BLaER1 (cell line): ENCODE measurements at regions not wholly inside any gene's neighbourhood (a gene's known extent, or its start where the extent isn't known, plus 50 kb on each side); places are given as distances from the start of the nearest gene placed in this dataset.

Experiments
- H3K27ac ChIP-seq: shearing (Covaris generic); formaldehyde crosslinking; 2 replicates; pipeline ENCODE4 v1.8.1; 2022
- H3K27me3 ChIP-seq: shearing (Covaris generic); formaldehyde crosslinking; 2 replicates; pipeline ENCODE4 v1.8.1; 2022
- H3K36me3 ChIP-seq: shearing (Covaris generic); formaldehyde crosslinking; 2 replicates; pipeline ENCODE4 v1.8.1; 2022
- H3K4me1 ChIP-seq: shearing (Covaris generic); formaldehyde crosslinking; 2 replicates; pipeline ENCODE4 v1.8.1; 2022
- H3K4me2 ChIP-seq: shearing (Covaris generic); formaldehyde crosslinking; 2 replicates; pipeline ENCODE4 v1.8.1; 2022
- H3K4me3 ChIP-seq: shearing (Covaris generic); formaldehyde crosslinking; 2 replicates; pipeline ENCODE4 v1.8.1; 2022
- H3K9ac ChIP-seq: shearing (Covaris generic); formaldehyde crosslinking; 2 replicates; pipeline ENCODE4 v1.8.1; 2022
- H3K9me3 ChIP-seq: shearing (Covaris generic); formaldehyde crosslinking; 2 replicates; pipeline ENCODE4 v1.8.1; 2022
- H4K20me1 ChIP-seq: shearing (Covaris generic); formaldehyde crosslinking; 2 replicates; pipeline ENCODE4 v1.8.1; 2022
- Cebpa-rat ChIP-seq: shearing (Covaris generic); IDR thresholded peaks from 2 replicates; pipeline ENCODE4 v1.8.1; 2022

GRCh38 chr1:30511563-30511962, 211.8 kb downstream of the MATN1 start:
- Histone ChIP-seq H3K9me3 (no peaks in the 10 kb centered on the region), H3K4me3 (no peak overlapping the region), H3K27ac (no peak overlapping the region), H3K27me3 (no peaks in the 10 kb centered on the region), H3K36me3 (no peaks in the 10 kb centered on the region), H4K20me1 (no peaks in the 10 kb centered on the region), H3K4me1 (no peaks in the 10 kb centered on the region), H3K9ac (no peak overlapping the region), H3K4me2 (no peak overlapping the region)
- TF ChIP-seq Cebpa-rat = no peak

GRCh38 chr1:30511106-30511505, 212.3 kb downstream of the MATN1 start:
- Histone ChIP-seq H3K27me3 (no peaks in the 10 kb centered on the region), H3K36me3 (no peaks in the 10 kb centered on the region), H3K4me3 (no peak overlapping the region), H3K9ac (no peak overlapping the region), H4K20me1 (no peaks in the 10 kb centered on the region), H3K27ac (no peak overlapping the region), H3K4me2 (no peak overlapping the region), H3K4me1 (no peaks in the 10 kb centered on the region), H3K9me3 (no peaks in the 10 kb centered on the region)
- no peak for TF ChIP-seq Cebpa-rat

- no peaks in the 10 kb centered on the region for H3K27me3 ChIP-seq
- TF ChIP-seq Cebpa-rat = no peak
- H3K27ac ChIP-seq = no peak overlapping the region
- no peaks in the 10 kb centered on the region for H3K36me3 ChIP-seq
- no peaks in the 10 kb centered on the region for H4K20me1 ChIP-seq
- H3K9ac ChIP-seq = no peak overlapping the region
- no peaks in the 10 kb centered on the region for H3K9me3 ChIP-seq
- H3K4me1 ChIP-seq = no peaks in the 10 kb centered on the region
- H3K4me2 ChIP-seq = no peak overlapping the region
- H3K4me3 ChIP-seq = no peak overlapping the region
These were observed 213.7 kb downstream of the MATN1 start for GRCh38 chr1:30509670-30510069.

- no peak overlapping the region for H3K4me2 ChIP-seq
These were observed 214.8 kb downstream of the MATN1 start for GRCh38 chr1:30508611-30509010.

GRCh38 chr1:30508175-30508448, 215.3 kb downstream of the MATN1 start:
- H3K27ac ChIP-seq = no peak overlapping the region
- H3K4me3 ChIP-seq = no peak overlapping the region
- TF ChIP-seq Cebpa-rat = no peak
- no peaks in the 10 kb centered on the region for H4K20me1 ChIP-seq
- H3K9ac ChIP-seq = no peak overlapping the region
- H3K36me3 ChIP-seq = no peaks in the 10 kb centered on the region
- no peak overlapping the region for H3K4me2 ChIP-seq
- H3K27me3 ChIP-seq = no peaks in the 10 kb centered on the region
- H3K9me3 ChIP-seq = no peaks in the 10 kb centered on the region
- no peaks in the 10 kb centered on the region for H3K4me1 ChIP-seq

More at GRCh38 chr1:30508611-30509010, 214.8 kb downstream of the MATN1 start:
- no peaks in the 10 kb centered on the region for H3K9me3 ChIP-seq
- H3K27ac ChIP-seq = no peak overlapping the region
- H3K4me3 ChIP-seq = no peak overlapping the region
- no peaks in the 10 kb centered on the region for H3K36me3 ChIP-seq
- TF ChIP-seq Cebpa-rat = no peak
- no peaks in the 10 kb centered on the region for H3K4me1 ChIP-seq
- no peak overlapping the region for H3K9ac ChIP-seq
- no peaks in the 10 kb centered on the region for H4K20me1 ChIP-seq
- H3K27me3 ChIP-seq = no peaks in the 10 kb centered on the region

GRCh38 chr1:30507401-30508174, 215.8 kb downstream of the MATN1 start:
- TF ChIP-seq Cebpa-rat = no peak
- H3K36me3 ChIP-seq = no peaks in the 10 kb centered on the region
- no peak overlapping the region for H3K27ac ChIP-seq

GRCh38 chr1:30507016-30507312, 216.4 kb downstream of the MATN1 start:
- H3K27me3 ChIP-seq = no peaks in the 10 kb centered on the region
- no peak for TF ChIP-seq Cebpa-rat
- H3K4me2 ChIP-seq = no peak overlapping the region
- H3K36me3 ChIP-seq = no peaks in the 10 kb centered on the region
- H3K9me3 ChIP-seq = no peaks in the 10 kb centered on the region
- no peak overlapping the region for H3K9ac ChIP-seq
- H4K20me1 ChIP-seq = no peaks in the 10 kb centered on the region
- no peaks in the 10 kb centered on the region for H3K4me1 ChIP-seq
- H3K4me3 ChIP-seq = no peak overlapping the region
- H3K27ac ChIP-seq = no peak overlapping the region

More at GRCh38 chr1:30507401-30508174, 215.8 kb downstream of the MATN1 start:
- H3K4me1 ChIP-seq = no peaks in the 10 kb centered on the region
- H4K20me1 ChIP-seq = no peaks in the 10 kb centered on the region
- H3K4me3 ChIP-seq = no peak overlapping the region
- no peaks in the 10 kb centered on the region for H3K27me3 ChIP-seq
- H3K9me3 ChIP-seq = no peaks in the 10 kb centered on the region
- H3K9ac ChIP-seq = no peak overlapping the region
- H3K4me2 ChIP-seq = no peak overlapping the region

GRCh38 chr1:30506291-30507015, 216.9 kb downstream of the MATN1 start:
- Histone ChIP-seq H4K20me1 (no peaks in the 10 kb centered on the region), H3K36me3 (no peaks in the 10 kb centered on the region), H3K9me3 (no peaks in the 10 kb centered on the region), H3K4me3 (no peak overlapping the region), H3K4me1 (no peaks in the 10 kb centered on the region), H3K27me3 (no peaks in the 10 kb centered on the region), H3K9ac (no peak overlapping the region), H3K4me2 (no peak overlapping the region), H3K27ac (no peak overlapping the region)
- no peak for TF ChIP-seq Cebpa-rat

GRCh38 chr1:30505853-30506252, 217.5 kb downstream of the MATN1 start:
- H3K27me3 ChIP-seq = no peaks in the 10 kb centered on the region
- no peaks in the 10 kb centered on the region for H3K9me3 ChIP-seq
- no peak overlapping the region for H3K9ac ChIP-seq
- H3K27ac ChIP-seq = no peak overlapping the region
- H3K4me1 ChIP-seq = no peaks in the 10 kb centered on the region
- H3K36me3 ChIP-seq = no peaks in the 10 kb centered on the region
- H4K20me1 ChIP-seq = no peaks in the 10 kb centered on the region
- H3K4me2 ChIP-seq = no peak overlapping the region
- H3K4me3 ChIP-seq = no peak overlapping the region
- TF ChIP-seq Cebpa-rat = no peak

- Histone ChIP-seq H3K27ac (no peak overlapping the region), H3K9me3 (peaks cover 21% of the 10 kb centered on the region), H3K36me3 (no peaks in the 10 kb centered on the region), H3K9ac (no peak overlapping the region), H3K4me1 (peaks cover 5% of the 10 kb centered on the region; the same call in 1 of the 2 replicates), H3K27me3 (no peaks in the 10 kb centered on the region), H3K4me2 (no peak overlapping the region), H3K4me3 (no peak overlapping the region), H4K20me1 (no peaks in the 10 kb centered on the region)
- TF ChIP-seq Cebpa-rat = no peak
These were observed 230.9 kb downstream of the MATN1 start for GRCh38 chr1:30492451-30492850.
